GDM1 (cell line): ENCODE measurements at regions not wholly inside any gene's neighbourhood (a gene's known extent, or its start where the extent isn't known, plus 50 kb on each side); places are given as distances from the start of the nearest gene placed in this dataset.

Experiments used
- DNase-seq: peaks from one replicate; lab custom pipeline; 2025; lab: John Stamatoyannopoulos, UW

DNA sequence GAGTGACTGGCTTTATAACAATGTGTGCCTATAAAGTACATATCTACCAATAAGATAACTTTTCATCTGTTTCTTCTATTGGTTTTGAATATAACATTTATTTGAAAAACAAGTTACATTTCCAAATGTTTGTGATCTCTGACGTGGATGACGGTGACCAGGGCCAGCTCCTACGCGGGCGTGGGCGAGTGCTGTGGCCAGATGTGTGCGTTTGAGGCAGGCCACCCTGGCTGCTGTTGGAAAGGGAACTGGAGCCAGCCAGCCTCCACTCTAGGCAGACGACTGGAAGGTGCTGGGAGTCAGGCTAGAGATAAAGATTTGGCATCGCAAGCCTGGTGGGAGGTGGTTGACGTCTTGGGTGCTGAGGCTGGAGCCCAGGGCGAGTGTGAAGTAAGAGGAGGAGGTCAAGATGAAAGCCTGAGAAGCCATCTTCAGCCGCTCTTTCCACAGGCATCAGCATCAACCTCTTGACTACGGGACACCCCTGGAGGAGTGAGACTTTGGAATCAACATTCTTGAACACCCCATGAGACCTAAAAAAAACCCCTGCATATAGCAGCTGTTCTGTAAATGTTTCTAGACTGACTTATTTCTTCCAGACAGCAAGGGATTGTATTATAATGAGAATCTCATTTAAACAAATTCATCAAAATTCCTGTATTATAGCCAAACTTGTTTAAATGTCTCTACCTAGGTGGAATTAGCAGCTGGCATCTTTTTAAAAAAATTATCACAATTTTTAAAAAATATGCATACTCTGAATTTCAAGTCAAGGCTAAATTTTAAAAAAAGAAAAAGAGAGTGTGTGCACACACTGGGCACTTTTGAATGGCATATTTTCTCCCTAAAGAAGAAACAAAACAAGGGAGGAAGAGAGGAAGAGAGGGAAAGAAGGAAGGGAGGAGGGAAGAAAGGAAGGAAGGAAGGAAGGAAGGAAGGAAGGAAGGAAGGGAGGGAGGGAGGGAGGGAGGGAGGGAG, 112.5 kb upstream of the SLC44A3 start:
- no peak for DNase-seq

GRCh38 chr1:94702442-94702815, 117.7 kb upstream of the SLC44A3 start:
- no peak for DNase-seq

DNA sequence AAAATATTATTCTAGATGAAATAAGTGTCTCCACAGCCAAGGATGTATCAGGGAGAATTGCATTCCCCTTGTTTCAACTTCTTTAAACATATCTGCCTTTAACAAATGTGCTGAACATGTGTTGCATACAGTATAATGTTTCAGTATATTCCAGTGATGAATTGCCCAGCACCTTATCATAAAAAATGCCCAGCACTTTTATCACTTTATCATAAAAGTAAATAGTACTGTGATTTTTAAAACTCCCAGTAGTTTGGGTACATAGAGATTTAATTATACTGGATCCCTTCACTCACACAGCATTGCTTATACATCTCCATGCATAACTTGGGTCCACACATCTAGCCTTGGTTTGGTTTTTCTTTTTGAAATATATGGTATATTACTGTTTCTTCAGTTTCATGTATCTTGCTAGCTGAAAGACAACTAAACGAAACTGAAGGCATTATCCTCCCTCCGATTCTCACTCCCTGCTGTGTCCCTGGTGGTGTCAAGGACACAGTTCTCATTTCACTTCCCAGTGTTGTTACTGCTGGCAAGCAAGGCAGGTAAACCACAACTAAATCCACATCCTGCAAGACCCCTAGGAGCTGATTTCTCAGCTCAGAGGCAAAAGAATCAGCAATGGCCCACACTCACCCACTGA, 118.2 kb upstream of the SLC44A3 start:
- no peak for DNase-seq

DNA sequence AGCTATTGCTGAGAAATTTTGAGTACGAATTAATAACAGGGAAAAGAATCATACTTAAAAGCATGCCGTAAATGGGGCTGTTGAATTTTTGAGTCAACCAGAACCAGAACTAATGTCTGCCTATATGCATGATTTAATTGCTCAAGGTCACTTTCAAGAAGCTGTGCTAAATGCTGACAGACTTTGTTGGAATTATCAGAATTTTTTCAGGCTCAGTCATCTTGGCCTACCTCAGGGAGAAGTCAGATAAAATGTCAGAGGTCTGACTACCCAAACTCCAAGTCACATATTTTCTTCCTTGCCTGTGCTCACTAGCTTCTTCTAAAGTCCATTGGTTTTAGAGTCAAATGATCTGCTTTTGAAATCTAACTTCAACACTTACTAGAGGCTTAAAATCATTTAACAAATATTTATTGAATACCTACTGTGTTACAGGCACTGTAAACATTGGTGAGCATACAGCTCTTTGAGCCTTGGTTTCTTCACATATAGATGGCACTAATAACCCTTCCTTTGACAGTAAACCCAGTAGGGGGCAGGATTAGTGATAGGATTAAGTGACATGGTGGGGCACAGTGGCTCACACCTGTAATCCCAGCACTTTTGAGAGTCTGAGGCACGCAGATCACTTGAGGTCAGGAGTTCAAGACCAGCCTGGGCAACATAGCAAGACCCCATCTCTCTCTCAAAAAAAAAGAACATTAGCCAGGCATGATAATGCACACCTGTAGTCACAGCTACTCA, 121.2 kb upstream of the SLC44A3 start:
- no peak for DNase-seq

DNA sequence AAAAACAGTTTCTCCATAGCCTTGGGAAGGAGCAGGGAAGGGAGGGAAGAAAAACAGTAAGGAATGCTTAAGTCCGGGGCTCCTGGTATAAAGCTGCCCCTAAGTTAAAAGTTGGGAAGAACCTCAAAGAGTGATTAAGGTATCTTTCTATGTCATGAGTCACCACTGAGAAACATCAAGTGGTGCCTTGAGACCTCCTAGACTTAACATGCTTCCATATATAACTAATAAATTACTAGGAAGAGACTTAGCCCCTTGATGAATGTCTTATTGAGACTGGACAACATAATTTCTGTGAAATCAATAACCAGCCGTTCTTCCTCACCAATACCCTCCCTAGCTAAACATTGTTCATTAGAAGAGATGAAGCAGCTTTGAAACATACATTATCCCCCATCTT, 121.8 kb upstream of the SLC44A3 start:
- DNase-seq = no peak

- no peak for DNase-seq
Measured at GRCh38 chr1:94697839-94698238, 122.3 kb upstream of the SLC44A3 start.

DNA sequence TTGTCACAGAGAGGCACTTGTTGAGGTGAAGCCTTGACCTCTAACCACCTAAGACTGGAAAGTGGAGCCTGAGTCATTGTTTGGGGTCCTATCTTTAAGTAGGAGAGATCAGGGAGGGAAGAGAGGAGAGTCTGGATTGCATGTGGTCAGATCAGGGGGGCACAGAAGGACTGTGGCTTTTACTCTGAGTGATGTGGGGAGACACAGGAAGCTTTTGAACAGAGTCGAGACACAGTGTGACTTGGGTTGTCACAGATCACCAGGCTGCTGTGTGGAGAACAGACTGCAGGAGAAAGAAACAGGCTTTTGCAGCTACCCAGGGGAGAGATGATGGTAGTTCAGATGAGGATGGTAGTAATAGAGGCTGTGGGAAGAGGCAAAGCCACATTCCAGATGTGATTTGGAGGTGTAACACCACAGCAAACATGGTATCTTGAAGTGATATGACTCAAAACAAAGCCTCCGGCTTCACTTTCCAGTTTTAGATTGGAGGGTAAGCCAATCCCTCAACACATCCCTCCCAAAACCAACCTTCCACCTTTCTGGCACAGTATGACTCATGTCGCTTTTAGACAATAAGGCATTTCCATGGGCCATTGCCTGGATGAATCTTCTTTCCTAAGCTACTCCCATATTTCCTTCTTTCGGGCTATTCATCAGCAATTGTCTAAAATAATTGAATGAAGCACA, 125.8 kb upstream of the SLC44A3 start:
- peak; percentile 13 for DNase-seq

- DNase-seq = no peak
Measured at GRCh38 chr1:94693435-94693834, 126.7 kb upstream of the SLC44A3 start.

- no peak for DNase-seq
Measured at GRCh38 chr1:94693029-94693428, 127.1 kb upstream of the SLC44A3 start.

DNA sequence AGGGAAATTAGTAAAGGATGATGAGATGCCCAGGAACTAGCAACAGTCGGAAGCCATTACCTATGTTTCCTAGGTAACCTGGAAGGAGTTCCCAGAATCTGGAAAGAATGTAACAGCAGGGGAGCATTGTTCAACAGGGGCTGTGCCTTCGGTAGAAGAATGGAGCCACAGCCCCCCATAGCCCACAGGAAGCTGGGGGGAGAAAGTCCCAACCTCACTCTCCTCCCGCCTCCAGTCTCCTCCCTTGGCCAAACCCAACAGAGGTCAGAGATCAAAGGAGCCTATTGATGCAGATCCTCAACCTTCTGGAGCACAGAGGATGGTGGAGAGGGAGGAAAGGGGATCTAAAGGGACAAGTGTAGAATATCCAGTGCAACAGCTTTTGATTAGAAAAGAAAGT, 131.5 kb upstream of the SLC44A3 start:
- DNase-seq = no peak

DNA sequence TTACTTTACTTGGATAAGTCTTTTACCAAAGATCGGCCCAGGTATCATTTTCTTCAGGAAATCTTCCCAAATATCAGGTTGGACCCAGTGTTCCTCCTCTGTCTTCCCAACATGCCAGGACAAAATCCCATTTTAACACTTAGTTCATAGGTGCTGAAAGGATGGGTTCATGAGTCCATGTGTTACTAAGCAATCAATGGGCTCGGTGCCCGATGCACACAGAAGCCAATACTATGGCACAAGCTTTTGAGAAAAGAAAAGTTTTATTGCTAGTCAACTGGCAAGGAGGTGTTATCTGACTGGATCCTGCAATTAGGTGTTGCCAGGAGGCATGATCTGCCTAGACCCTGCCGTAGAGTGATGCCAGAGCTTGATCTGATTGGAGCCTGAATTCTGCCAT, 133.3 kb upstream of the SLC44A3 start:
- no peak for DNase-seq

- DNase-seq = no peak
Measured at GRCh38 chr1:94684690-94685250, 135.4 kb upstream of the SLC44A3 start.

DNA sequence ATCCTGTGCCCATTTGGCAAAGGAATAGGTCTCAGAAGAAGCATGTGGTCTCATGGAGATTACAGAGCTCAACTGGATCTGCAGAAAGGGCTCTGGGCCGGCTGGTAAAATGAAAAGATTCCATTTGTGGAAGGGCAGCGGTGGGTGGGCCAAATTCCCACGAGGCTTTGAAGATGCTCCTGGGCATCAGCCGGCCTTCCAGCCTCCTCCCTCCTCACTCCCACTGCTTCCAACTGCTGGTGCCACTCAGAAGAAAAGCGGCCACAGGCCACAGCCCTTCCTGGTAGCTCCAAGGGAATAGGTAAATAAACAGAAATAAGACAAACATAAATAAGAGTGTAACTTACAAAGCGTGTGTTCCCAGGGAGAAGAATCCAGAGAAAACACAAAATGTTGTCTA, 136.3 kb upstream of the SLC44A3 start:
- no peak for DNase-seq

DNA sequence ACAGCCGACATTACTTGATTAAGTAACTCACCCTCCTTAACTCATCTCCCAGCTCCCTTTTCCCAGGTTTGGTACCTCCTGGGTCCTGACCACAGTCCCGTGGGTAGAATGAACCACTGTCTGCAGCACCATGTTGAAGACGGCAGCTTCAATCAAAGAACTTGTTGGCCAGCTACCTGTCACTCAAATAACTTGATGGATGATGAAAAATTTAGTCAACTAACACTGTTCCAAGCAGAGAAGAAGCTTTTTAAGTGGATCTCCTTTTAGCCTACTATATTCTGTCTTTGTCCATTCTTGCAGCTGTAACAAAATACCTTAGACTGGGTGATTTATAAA, 138.4 kb upstream of the F3 start:
- DNase-seq = no peak

- DNase-seq = no peak
Measured at GRCh38 chr1:94679332-94680038, 137.9 kb upstream of the F3 start.

GRCh38 chr1:94678202-94678848, 136.8 kb upstream of the F3 start:
- no peak for DNase-seq

GRCh38 chr1:94677714-94678113, 136.2 kb upstream of the F3 start:
- DNase-seq = no peak

DNA sequence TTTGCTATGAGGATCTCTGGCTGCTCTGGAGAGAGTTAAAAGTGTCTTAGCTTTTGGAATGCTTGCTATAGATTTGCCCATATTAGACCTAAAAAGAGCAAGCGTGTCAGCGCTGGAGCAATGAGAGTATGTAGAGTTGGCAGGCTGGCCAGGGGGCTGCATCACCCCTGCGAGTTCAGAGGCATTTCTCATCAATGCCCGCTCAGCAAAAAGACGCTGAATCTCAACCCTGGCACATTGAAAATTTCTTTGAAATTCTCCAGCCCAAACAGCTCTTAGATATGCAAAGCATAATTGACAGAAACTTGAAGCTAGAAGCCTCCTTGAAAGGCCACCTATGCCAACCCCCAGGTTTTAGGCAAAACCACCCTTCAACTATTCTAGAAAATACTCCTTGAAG, 135.5 kb upstream of the F3 start:
- DNase-seq = no peak

DNA sequence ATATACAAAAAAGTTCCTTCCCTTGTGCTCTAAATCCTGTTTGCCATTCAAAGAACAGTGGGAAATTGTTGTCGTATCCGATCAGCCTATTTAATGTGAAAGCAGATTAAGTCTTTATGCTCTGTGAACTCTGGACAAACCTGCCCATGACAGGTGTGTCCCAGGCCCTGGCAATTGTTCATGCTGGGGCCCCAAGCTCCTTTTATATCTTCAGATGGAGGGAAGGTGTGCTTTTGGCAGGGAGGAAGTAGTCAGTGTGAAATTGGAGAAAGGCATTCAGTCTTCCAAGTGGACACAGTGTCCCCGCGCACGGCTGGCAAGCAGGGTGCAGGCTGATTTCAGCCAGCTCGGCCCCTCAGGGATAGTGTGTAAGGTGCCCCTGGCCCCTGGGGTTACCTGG, 135.1 kb upstream of the F3 start:
- no peak for DNase-seq

DNA sequence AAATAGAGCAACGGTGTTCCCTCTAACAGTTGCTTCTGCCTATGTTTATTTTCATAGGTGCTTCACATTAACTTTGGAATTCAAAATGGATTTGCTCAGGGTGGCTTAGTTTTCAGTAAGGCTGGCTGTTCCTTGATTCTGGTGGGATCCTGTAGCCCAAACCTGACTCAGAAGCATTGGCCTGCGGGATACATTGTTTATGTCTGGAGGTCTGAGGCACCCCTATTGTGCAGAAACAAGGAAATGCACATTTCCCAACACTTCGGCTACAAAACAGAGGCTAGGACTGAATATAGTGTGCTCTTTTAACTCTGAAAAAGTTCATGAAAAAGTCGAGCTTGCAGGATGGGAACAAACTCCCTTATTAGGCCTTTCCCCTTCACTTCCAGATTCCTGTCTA, 133.8 kb upstream of the F3 start:
- no peak for DNase-seq

DNA sequence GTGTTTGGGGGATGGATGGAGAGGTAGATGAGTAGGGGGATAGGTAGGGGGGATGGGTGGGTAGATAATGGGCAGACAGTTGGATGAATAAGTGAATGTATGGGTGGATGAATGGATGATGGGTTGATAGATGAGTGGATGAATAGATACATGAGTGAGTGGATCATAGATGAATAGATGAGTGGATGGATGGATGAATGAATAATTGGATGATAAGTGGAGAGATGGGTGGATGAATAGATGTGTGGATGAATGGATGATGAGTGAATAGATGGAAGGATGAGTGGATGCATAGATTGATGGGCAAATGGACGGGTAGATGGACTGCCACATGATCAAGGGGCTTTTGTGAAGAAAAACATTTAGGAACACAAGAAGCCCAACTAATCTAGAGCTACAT, 133.3 kb upstream of the F3 start:
- no peak for DNase-seq
